PC-9 (cell line): ENCODE measurements at regions not wholly inside any gene's neighbourhood (a gene's known extent, or its start where the extent isn't known, plus 50 kb on each side); places are given as distances from the start of the nearest gene placed in this dataset.

Experiments used
- EZH2 ChIP-seq: fragments of 200-600 bp; sonication (generic); IDR thresholded peaks from 2 replicates; pipeline ENCODE4 v1.8.0; 2017; ENCODE audit warnings: antibody characterized with exemption, low read depth
- TF ChIP-seq, protein P1 (sequence below): fragments of 200-600 bp; sonication (generic); conservative IDR thresholded peaks from 2 replicates; pipeline ENCODE4 v1.6.1; 2017; ENCODE audit warnings: mixed run types, antibody characterized with exemption, mild to moderate bottlenecking, moderate library complexity

GRCh38 chr10:61329854-61330253 is 123.3 kb downstream of the TMEM26 start:
- TF ChIP-seq, protein P1, sequence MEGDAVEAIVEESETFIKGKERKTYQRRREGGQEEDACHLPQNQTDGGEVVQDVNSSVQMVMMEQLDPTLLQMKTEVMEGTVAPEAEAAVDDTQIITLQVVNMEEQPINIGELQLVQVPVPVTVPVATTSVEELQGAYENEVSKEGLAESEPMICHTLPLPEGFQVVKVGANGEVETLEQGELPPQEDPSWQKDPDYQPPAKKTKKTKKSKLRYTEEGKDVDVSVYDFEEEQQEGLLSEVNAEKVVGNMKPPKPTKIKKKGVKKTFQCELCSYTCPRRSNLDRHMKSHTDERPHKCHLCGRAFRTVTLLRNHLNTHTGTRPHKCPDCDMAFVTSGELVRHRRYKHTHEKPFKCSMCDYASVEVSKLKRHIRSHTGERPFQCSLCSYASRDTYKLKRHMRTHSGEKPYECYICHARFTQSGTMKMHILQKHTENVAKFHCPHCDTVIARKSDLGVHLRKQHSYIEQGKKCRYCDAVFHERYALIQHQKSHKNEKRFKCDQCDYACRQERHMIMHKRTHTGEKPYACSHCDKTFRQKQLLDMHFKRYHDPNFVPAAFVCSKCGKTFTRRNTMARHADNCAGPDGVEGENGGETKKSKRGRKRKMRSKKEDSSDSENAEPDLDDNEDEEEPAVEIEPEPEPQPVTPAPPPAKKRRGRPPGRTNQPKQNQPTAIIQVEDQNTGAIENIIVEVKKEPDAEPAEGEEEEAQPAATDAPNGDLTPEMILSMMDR = no peak
- TF ChIP-seq EZH2 = no peak
